Spleen (tissue), 7 donors: ENCODE measurements at regions not wholly inside any gene's neighbourhood (a gene's known extent, or its start where the extent isn't known, plus 50 kb on each side); places are given as distances from the start of the nearest gene placed in this dataset.

Source experiments
- POLR2A ChIP-seq, 3 donors: fragments of 450-650 bp; IDR thresholded peaks; one replicate each; pipeline ENCODE4 v1.5.1; 2017; ENCODE audit warnings: antibody characterized with exemption in 3 of 3, mild to moderate bottlenecking in 1 of 3
- TF ChIP-seq, protein P1 (sequence below), 11 experiments: fragments of 200-600 bp in 7 of 11; fragments of 450-650 bp in 4 of 11; sonication (generic) in 4 of 11; IDR thresholded peaks in 8 of 11; conservative IDR thresholded peaks in 3 of 11; 1 replicate in 7 of 11; 2 replicates in 4 of 11; pipeline versions ENCODE4 v1.4.0 to v1.8.0; 2016 to 2021; ENCODE audit warnings: antibody characterized with exemption in 11 of 11, inconsistent platforms in 4 of 11, mild to moderate bottlenecking in 1 of 11
- donor health status: DM: no; HTN: no; CAD: no; lungs with moderate emphysema.
- donor health status: DM: no; HTN: no; CAD: no.
- donor health status: DM: no; HTN: no; CAD: no.

- no peak for TF ChIP-seq POLR2A (IDR thresholded peaks at IDR 0.05)
- TF ChIP-seq, protein P1, sequence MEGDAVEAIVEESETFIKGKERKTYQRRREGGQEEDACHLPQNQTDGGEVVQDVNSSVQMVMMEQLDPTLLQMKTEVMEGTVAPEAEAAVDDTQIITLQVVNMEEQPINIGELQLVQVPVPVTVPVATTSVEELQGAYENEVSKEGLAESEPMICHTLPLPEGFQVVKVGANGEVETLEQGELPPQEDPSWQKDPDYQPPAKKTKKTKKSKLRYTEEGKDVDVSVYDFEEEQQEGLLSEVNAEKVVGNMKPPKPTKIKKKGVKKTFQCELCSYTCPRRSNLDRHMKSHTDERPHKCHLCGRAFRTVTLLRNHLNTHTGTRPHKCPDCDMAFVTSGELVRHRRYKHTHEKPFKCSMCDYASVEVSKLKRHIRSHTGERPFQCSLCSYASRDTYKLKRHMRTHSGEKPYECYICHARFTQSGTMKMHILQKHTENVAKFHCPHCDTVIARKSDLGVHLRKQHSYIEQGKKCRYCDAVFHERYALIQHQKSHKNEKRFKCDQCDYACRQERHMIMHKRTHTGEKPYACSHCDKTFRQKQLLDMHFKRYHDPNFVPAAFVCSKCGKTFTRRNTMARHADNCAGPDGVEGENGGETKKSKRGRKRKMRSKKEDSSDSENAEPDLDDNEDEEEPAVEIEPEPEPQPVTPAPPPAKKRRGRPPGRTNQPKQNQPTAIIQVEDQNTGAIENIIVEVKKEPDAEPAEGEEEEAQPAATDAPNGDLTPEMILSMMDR (IDR thresholded peaks at IDR 0.05 in 8 of 11, conservative IDR thresholded peaks at IDR 0.05 in 3 of 11), result no peak
Observed at GRCh38 chr3:4195006-4195405, 108.2 kb upstream of the SETMAR start.
